ENCODE measurements at regions not wholly inside any gene's neighbourhood (a gene's known extent, or its start where the extent isn't known, plus 50 kb on each side); places are given as distances from the start of the nearest gene placed in this dataset.

GRCh38 chr3:116841003-116841735, 131.6 kb downstream of the TUSC7 start:
- TF ChIP-seq, protein P1, sequence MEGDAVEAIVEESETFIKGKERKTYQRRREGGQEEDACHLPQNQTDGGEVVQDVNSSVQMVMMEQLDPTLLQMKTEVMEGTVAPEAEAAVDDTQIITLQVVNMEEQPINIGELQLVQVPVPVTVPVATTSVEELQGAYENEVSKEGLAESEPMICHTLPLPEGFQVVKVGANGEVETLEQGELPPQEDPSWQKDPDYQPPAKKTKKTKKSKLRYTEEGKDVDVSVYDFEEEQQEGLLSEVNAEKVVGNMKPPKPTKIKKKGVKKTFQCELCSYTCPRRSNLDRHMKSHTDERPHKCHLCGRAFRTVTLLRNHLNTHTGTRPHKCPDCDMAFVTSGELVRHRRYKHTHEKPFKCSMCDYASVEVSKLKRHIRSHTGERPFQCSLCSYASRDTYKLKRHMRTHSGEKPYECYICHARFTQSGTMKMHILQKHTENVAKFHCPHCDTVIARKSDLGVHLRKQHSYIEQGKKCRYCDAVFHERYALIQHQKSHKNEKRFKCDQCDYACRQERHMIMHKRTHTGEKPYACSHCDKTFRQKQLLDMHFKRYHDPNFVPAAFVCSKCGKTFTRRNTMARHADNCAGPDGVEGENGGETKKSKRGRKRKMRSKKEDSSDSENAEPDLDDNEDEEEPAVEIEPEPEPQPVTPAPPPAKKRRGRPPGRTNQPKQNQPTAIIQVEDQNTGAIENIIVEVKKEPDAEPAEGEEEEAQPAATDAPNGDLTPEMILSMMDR (conservative IDR thresholded peaks at IDR 0.05; ENCODE audit: control insufficient read depth, insufficient read depth, low read depth, low read length): no peak
- no peak for DNase-seq (ENCODE audit: low read depth)
- H3K4me3 ChIP-seq (ENCODE audit: control insufficient read depth, low read depth, low read length): no peak overlapping the region

GRCh38 chr3:116842254-116842957, 132.8 kb downstream of the TUSC7 start:
- TF ChIP-seq, protein P1 (conservative IDR thresholded peaks at IDR 0.05; ENCODE audit: control insufficient read depth, insufficient read depth, low read depth, low read length): no peak
- DNase-seq (ENCODE audit: low read depth): no peak
- no peak overlapping the region for H3K4me3 ChIP-seq (ENCODE audit: control insufficient read depth, low read depth, low read length)

DNA sequence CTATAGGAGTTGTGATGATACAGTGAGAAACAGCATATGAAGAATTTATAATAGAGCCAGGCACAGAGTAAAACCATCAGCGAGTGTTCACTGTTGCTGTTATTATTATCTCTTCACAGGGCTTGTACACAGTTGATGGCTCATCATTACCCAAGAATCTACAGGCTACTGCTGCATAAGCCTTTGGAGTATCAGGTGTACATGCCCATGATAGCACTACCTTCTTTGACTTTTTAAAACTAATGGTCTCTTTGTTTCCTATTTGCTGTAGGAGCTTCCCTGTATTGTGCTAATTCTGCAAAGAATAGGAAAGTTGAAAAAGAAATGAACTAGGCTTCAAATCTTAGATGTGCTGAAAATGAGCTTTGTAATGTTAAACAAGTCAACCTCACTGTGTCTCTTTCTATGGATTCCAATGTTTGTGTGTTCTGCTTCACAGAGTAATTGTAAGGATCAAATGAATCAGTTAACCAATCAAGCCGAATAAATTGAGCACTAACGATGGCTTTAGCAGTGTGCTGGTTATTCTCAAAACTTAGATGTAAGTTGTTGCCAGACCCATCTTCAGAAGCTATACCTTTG, 138.8 kb downstream of the TUSC7 start:
- TF ChIP-seq, protein P1 (conservative IDR thresholded peaks at IDR 0.05; ENCODE audit: control insufficient read depth, insufficient read depth, low read depth, low read length): no peak
- DNase-seq (ENCODE audit: low read depth): no peak
- no peak overlapping the region for H3K4me3 ChIP-seq (ENCODE audit: control insufficient read depth, low read depth, low read length)

DNA sequence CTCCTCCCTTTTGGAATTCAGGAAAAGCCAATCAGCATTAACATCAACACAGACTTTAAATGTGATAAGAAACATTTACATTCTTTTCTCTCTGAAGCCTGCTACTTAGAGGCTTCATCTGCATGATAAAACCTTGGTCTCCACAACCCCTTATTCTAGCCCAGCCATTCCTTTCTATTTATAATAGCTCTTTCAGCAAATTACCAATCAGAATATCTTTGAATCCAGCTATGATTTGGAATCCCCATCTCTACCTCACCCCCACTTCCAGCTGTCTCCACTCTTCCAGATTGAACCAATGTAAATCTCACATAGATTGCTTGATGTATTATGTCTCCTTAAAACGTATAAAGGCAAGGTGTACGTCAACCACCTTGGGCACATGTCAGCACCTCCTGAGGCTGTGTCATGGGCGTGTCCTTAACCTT, 139.7 kb downstream of the TUSC7 start:
- TF ChIP-seq, protein P1 (conservative IDR thresholded peaks at IDR 0.05; ENCODE audit: control insufficient read depth, insufficient read depth, low read depth, low read length): no peak
- no peak overlapping the region for H3K4me3 ChIP-seq (ENCODE audit: control insufficient read depth, low read depth, low read length)
- no peak for DNase-seq (ENCODE audit: low read depth)

DNA sequence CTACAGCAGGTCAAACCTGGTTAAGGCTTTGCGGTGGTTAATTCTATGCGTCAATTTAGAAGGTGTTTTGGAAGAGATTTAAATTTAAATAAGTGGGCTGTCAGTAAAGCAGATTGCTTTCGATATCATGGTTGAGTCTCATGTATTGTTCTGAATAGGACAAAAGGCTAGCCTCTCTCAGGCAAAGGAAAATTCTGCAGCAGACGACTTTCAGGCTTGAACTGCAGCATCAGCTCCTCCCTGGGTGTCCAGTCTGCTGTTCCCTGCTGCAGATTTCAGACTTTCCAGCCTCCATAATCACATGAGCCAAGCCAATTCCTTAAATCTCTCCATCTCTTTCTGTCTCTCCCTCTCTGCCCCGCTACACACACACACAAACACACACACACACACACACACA, 143.2 kb downstream of the TUSC7 start:
- DNase-seq (ENCODE audit: low read depth): no peak
- TF ChIP-seq, protein P1 (conservative IDR thresholded peaks at IDR 0.05; ENCODE audit: control insufficient read depth, insufficient read depth, low read depth, low read length): no peak
- no peak overlapping the region for H3K4me3 ChIP-seq (ENCODE audit: control insufficient read depth, low read depth, low read length)

DNA sequence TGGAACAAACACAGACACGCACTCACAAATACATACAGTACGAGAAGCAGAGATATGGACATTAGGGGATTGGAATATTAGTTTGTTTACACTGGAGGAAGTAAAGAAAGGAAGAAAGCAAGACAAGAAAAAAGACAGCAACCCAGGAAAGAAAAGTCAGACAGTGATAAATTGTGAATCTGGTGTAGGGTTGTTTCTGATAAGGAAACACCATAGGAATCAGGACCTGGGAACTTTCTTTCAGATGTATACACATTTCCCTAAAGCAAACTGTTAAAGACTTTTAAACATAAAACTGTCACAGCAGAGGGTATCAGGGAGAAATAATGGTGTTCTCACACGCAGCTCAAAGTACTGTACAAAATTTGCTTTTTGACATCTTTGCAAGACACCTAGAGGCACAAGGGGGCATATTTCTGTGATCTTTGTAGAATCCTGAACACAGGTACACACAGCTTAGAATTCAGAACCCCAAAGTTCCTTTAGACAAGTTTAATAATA, 153.7 kb downstream of the TUSC7 start:
- DNase-seq (ENCODE audit: low read depth): no peak
- TF ChIP-seq, protein P1 (conservative IDR thresholded peaks at IDR 0.05; ENCODE audit: control insufficient read depth, insufficient read depth, low read depth, low read length): no peak
- no peak overlapping the region for H3K4me3 ChIP-seq (ENCODE audit: control insufficient read depth, low read depth, low read length)

Data from fibroblast of mammary gland (primary cell).